Suppressor macrophage treated with lipopolysaccharide for 4 hours (primary cell): ENCODE measurements at regions not wholly inside any gene's neighbourhood (a gene's known extent, or its start where the extent isn't known, plus 50 kb on each side); places are given as distances from the start of the nearest gene placed in this dataset.

Experiments
- DNase-seq: peaks from one replicate; pipeline ENCODE4 v3.0.0-alpha.2; 2020

DNA sequence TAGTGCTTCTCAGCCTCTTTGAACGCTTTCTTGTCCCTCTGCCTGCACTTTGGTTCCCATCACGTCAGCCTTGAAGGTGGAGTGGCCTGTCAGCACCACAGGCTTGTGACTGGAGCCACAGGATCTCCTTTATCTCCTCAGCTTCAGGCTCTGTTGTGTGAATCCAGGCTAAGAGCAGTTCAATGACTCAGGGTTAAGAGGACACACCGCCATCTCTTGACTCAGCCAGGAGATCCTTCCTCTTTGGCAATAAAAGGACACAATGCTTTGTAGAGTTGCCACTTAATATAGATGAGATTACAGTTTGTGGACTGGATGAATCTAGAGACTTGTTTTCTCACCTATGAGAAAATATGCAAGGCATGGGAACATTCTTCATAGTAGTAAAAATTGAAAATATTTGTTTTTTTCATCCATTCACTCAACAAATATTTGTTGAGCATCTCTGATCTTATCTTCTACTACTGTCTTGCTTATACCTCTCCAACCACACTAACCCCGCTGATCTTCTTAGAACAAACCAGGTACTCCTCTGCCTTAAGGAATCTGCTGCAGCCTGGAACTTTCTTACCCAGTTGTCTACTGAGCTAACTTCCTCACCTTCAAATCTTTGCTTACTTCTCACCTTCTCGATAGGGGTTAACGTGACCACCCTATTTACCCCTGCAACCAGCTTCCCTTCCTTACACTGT, 62.3 kb downstream of the UCHL1 start:
- no peak for DNase-seq

DNA sequence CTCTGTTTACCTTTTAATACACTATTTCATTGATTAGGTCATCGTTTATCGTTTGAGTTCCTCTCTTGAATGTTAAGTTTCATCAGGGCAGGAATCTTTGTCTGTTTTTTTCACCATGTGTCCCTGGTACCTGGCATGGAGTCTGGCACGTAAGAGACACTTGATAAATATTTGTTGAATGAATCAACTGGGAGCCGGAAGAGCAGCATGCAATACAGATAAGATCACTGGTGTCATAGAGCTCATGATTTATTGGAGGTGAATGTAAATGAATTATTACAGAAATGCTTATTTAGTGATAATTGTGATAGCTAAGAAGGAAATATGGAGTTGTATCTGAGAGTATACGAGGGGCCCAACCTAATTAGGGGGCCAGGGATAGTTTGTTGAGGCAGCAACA, 62.8 kb downstream of the UCHL1 start:
- DNase-seq = no peak

DNA sequence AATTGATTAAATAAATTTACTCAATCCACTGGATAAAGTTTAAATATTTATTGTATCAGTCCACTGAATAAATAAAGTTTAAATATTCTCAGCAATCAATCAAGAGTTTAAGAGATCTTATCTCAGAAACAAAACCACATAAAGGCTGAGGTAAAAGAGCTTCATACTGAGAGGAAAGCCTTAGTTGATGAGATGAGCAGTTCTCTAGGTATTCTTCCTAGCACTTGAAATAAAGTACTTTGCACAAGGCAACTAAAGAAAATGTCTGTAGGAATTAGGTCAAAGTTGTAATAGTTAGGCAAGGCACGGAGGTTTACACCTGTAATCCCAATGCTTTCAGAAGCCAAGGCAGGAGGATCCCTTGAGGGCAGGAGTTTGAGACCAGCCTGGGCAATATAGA, 63.5 kb downstream of the UCHL1 start:
- DNase-seq = no peak

DNA sequence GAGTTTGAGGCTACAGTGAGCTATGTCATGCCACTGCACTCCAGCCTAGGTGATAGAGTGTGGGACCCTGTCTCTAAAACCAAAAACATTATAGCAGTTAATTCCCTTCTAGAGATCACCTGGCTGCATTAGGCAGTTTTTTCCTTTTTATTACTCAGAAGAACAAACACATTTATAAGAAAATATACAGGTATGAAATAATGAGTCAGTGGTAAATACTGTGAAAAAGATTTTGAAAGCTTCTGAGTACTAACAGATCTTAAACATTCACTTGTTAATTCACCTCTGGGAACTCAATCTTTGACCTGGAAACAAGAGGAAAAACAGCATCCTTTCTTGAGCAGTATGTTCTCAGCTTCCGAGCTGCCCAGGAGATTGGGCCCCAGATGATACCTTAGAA, 64.1 kb downstream of the UCHL1 start:
- no peak for DNase-seq

DNA sequence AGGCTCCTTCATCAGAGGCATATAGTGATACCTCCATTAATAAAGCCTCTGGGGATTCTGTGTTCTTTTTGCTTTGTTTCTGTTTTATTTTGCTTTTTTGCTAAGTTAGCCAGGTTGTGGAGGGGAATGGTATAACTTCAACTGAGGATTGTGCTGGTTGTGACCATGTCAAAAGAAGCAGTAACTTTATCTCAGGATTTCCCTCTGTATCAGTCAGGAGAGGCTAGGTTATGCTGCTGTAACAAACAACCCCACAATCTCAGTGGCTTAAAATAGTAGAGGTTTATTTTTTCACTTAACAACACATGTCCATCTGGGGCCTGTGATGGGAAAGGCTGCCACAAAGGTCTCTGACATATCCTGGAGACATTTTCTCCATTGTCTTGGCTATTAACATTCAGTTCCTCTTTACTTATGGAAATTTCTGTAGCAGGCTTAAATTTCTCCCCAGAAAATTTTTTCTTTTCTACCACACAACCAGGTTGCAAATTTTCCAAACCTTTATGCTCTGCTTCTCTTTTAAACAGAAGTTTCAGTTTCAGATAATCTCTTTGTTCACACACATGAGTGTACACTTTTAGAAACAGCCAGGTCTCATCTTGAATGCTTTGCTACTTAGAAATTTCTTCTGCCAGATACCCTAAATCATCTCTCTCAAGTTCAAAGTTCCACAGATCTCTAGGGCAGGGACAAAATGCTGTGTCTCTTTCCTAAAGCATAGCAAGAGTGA, 64.7 kb downstream of the UCHL1 start:
- no peak for DNase-seq

DNA sequence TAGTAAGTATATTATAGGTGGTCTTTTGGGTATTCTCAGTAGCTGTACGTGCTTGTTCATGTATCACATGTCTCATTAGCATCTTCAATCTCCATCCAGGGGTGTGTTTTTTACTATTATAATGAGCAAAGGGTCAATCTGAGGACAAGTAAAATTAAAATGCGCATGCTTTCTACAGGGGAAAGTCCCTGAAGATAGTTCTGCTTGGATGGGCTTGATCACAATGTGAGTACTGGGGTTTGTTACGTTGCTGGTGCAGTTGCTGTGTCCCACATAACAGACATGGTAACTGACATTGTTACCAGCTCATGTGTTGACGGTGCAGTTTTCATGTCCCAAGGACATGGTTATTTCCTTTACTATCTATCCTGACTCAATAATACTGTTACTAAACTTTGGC, 65.9 kb downstream of the UCHL1 start:
- no peak for DNase-seq

DNA sequence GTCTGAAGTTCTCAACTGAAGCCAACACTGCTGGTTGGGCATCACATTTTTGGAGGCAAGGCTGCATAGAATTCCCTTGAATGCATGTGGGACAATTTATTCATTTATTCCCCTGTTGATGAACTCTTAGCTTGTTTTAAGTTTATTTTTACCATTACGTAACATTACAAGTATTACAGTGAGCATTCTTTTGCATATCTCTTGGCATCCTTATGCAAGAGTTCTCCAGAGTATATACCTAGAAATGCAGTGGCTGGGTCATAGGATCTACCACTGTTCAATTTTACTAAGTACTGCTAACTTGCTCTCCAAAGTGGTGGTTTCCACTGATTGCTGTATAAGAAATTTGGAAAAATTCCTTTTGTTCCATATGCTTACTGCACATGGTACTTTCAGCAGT, 66.5 kb downstream of the UCHL1 start:
- no peak for DNase-seq

DNA sequence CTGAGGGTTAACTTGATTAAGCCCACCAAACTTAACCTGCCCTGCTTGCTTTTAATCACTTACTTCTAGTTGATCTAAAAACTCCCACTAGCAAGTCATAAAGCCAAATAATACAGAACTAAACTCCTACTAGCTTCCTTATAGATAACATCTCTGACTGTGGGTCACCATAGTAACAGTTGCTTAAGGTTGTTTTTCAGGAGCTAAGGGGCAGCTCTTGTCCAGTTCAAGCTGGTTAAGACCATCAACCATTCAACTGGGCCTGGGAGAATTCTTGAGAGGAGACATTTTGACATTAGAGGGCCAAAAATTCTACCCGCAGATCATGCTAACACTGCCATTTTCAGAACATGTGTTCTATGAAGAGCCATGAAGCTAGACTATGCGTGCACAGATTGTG, 67.0 kb downstream of the UCHL1 start:
- DNase-seq = no peak

DNA sequence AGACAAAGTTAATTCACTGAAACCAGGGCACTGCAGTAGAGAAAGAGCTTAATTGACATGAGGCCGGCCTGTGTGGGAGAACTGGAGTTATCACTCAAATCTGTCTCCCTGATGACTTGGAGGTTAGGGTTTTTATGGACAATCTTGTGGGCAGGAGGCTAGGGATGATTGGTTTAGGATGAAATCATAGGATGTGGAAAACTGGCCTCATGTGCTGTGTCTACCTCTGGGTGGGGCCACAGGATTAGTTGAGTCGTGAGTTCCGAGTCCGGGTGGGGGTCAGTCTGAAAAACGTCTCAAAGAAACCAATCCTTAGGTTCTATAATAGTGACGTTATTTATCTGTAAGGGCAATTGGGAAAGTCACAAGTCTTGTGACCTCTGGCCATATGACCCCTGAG, 68.1 kb downstream of the UCHL1 start:
- DNase-seq = no peak

DNA sequence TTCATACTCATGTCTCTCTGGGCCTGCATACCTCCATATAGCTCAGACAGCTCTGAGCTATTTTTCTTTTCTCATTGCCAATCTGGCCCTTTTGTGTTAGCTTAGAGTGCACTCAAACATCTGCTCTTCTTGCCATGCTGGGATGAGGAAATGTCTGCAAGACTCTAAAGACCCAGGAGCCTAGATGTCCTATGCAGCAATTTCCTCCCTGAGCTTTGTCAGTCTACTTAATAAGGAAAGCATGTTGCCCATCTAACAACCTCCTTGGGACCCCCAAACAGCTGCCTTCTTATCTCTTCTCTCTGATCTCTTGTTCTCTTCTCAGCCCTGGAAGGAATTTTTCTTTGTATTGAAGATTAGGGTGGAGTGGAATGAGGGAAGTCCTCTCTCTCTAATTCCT, 69.2 kb downstream of the UCHL1 start:
- DNase-seq = no peak

DNA sequence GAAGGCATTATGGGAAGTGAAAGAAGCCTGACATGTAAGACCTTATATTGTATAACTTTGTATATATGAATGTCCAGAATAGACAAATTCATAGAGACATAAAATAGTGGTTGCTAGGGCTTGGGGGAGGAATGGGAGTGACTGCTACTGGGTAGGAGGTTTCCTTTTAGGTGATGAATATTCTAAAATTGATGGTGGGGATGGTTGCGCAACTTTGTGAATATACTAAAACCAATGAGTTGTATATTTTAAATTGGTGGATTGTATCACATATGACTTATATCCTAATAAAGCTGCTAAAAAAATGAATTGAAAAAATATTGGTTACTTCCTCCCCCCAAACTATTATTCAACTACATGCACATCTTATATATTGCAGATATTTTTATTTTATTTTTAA, 70.0 kb downstream of the UCHL1 start:
- no peak for DNase-seq

DNA sequence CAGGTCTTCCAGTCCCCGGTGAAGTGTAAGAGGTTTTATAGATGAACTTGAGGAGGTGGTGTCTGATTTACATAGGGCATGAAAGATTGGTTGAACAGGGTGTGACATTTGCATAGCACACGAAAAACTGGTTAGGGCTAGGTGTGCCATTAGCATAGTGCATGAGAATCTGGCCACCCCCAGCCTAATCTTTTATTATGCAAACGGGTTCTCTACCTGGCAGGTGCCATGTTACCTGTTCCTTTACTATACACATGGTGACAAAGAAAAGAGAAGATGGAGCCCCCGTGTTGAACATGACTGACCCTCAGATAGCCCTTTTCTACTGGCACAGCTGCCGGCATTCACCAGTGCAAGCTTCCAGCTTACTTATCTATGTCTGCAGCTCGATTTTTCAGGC, 71.0 kb downstream of the UCHL1 start:
- DNase-seq = no peak

DNA sequence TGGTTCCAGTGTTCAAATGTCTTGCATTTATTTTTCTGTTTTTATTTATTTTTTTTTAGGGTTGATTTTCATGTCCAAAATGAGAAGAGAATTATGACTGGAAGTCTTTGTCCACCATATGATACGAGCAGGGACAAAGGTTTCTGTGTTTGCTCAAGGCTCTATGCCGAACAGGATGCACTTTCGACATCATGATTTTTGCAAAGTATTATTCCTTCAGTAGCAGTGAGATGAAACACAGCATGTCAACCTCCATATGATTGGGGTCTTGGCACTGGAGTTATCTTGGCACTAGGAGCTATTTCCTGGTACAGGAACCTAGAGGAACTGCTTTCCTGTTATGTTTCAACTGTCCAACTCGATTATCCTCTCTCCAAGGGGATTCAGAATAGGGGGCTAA, 72.6 kb downstream of the UCHL1 start:
- DNase-seq = no peak

DNA sequence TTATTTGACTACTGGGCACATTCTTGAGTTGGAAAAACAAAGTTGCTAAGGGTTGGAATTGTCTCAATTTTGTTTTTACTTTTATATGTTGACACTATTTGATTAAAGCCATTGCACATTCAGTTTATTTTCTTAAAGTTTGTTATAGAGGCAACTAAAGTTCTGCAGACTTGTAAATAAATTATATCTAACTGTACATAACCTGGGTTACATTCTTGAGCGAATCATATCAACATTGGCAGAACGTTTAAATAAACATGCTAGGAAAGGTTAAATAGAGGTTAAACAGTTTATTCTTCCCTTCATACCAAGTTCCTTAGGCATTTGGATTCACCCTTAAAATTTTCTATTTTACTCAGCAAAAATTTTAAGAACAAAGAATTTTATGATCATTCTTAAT, 74.5 kb downstream of the UCHL1 start:
- DNase-seq = no peak

DNA sequence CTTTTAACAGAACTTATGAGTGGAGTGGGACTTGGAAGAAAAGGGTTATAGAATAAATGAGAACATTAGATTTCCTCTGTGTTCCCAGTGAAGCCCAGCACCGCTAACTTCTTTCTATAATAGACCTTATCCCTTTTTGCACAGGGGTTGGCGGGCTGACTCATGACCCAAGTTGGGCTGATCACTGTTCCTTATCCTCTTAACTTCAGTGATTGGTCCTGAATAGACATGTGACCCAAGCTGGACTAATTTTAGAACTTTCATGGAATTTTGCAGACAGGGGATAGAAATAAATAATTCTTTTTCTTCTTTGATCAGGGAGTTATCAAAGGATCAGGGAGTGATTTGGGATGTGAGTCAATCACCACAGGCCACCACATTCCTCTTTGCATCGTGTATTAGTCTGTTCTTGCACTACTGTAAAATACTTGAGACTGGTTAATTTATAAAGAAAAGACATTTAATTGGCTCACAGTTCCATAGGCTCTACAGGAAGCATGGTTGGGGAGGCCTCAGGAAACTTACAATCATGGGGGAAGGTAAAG, 75.9 kb downstream of the UCHL1 start:
- DNase-seq = no peak

DNA sequence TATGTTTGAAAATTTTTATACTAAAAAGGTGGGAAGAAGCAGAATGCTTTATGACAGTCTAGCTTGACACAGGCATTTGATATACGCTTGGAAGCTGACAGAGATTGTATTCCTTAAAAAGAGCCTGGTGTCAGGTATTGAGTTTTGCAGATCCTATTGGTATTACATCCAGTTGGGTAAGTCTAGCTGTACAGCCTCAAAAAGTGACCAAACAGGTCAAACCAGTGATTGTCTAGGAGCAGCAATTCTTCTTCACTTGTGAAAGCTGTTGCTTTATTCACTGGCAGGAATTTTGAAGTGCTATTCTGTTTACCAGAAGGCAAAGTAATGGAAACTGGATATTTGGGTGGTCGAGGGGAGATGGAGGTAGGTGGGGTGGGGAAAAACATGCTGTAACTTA, 77.5 kb downstream of the UCHL1 start:
- DNase-seq = no peak

DNA sequence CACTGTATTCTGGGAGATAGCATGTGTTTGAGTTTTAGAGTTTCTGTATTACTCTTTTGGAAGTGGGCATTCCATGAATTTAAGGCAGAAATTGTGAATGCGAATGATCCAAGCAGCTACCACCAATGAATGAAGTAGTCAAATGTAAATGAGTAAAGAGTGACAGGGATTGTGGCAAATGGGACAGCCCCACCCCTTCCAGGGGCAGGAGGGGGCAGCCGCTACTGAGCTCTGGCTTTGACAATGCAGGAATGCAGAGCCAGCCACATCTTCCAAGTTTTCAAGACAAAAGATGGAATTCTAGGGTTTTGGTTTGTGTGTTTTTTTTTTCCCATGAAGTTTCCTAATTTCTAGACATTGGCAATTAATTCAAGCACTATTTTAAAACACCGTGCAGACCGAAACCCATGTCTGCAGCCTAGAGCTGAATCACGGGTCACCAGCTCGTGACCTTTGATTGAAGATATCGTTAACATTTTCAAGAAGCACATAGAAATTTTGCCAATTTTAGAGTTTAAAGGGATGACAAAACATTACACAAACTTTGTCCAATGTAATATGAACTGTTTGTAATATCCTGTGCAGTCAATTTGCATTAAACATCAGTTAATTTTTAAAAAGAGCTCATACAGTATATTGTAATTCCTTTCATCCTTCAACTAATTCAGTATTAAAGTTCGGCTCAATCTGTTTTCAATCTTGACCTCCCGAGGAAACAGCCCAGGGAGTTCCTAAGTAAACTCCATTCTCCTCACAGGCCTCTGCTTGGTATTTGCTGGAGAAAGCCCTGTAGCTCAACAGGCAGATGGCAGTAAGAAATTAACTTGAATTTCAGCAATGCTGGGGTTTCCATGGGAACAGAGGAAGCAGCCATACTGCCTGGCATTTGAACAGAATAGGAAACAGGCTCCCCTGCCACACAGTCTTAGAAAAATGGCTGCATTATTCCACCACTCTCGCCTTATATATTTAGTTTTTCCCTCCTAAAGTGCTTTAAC, 83.4 kb downstream of the UCHL1 start:
- no peak for DNase-seq

DNA sequence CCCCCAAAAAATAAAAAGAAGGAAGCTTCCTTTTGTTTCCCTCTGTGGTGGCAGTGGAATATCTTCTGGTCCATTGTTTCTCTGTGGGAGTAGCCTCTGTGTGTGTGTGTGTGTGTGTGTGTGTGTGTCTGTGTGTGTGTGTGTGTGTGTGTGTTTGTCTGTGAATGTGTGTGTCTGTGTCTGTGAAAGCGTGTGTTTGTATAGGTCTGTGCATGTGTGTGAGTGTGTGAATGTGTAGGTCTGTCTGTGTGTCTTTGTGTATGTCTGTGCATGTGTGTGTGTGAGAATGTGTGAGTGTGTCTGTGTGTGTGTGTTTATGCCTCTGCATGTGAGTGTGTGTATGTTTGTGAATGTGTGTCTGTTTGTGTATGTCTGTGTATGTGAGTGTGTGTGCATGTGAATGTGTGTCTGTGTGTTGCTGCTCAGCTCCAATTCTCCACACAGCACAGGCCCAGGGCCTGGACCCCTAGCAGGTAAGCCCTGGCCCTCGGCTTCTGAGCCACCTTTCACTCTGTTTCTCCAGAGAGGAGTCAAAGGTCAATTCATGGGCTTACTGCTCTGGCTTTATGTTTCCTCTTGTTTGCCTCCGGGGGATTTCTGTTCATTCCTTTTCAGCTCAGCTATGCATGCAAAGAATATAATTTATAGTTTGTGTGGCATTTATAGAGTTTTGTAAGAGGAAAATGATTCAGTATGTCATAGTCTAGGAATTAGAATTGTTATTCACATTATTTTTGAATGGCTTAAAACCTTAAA, 89.8 kb downstream of the UCHL1 start:
- DNase-seq = no peak

DNA sequence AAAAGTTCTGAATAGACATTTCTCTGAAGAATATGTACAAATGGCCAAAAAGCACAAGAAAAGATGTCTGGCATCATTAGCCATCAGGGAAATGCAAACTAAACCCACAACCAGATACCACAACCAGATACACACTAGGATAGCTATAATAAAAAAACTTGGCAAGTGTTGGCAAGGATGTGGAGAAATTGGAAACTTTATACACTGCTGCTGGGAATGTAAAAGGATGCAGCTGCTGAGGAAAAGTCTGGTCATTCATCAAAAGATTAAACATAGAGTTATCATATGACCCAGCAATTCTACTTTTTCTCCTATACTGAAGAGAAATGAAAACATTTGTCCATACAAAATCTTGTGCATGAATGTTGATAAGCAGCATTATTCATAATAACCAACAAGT, 92.3 kb downstream of the UCHL1 start:
- DNase-seq = no peak

DNA sequence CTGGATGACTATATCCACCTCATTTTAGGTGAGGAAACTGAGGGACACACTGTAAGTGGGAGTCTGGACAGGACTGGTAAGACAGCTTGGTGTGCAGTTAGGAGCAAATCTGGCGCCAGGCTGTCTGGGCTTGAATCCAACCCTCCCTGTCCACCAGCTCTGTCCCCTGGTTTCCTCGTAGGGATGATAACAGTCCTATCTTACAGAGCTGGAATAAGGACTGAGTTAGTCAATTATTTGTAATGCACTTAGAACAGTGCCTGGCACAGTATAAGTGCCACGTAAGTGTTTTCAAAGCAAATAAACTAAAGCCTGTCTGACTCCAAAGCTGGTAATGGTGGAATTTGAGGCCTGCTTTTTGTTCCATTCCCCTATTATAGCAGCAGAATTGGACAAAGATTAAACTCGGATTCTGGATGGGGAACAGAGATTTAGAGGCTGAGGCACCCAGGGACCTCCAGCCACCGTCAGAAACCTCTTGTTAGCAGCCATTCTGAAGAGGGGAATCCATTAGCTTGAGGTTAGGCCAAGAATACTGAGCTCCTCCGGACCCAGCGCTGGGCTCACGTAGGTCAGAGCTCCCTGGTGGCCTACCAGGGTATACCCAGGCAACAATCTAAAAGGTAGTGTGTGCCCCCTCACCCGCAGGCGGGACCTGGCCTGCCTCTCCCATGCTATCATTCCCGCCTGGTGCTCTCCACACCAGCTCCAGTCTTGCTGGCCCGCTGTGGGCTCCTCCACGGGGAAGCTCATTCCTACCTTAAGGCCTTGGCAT, 102.1 kb downstream of the UCHL1 start:
- no peak for DNase-seq

DNA sequence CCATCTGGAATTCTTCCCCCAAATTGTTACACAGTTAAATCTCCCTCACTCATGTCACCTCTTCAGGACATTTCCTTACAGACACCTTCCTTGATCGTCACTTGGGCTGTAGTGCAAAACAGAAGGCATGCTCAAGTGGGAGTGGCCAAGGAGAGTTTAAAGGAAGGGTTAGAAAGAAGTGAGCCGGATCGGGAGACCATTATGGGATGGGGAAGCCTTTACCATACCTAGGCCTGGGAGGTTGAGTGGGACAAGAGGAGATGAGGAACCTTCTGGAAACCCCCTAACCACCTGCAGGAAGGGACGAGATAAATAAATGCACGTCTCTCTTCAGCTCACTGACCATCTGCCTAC, 102.7 kb downstream of the UCHL1 start:
- no peak for DNase-seq

DNA sequence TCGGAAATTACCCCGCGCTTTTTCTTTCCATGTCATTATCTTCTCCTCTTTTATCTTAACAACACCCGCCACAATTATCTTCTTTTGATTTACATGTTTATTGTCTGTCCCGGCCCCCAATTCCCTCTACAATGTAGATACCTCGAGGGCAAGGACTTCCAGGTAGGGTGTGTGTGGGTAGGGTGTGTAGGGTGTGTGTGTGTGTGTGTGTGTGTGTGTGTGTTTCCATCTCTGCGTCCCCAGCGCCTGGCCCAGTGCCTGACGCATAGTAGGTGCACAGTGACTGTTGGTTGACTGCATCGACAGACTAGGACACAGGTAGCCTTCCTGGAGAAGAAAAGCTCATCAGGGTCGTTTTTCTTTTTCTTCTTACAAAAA, 103.1 kb downstream of the UCHL1 start:
- DNase-seq = no peak
